GM23338 (cell line): ENCODE measurements at regions not wholly inside any gene's neighbourhood (a gene's known extent, or its start where the extent isn't known, plus 50 kb on each side); places are given as distances from the start of the nearest gene placed in this dataset.

Experiments
- EZH2 ChIP-seq: fragments of 200-600 bp; sonication (generic); IDR thresholded peaks from one replicate; pipeline ENCODE4 v1.8.0; 2017; ENCODE audit warnings: antibody characterized with exemption, mild to moderate bottlenecking, low read depth; ENCODE audit not compliant: unreplicated experiment
- POLR2AphosphoS5 ChIP-seq: IDR thresholded peaks from 2 replicates; pipeline ENCODE4 v1.6.1; 2016; ENCODE audit warnings: antibody characterized with exemption, low read depth
- TF ChIP-seq, protein P1 (sequence below), 2 experiments: fragments of 200-600 bp in 1 of 2; sonication (generic) in 1 of 2; conservative IDR thresholded peaks; 2 replicates each; pipeline versions ENCODE4 v1.5.1 to v1.6.1; 2016 to 2017; ENCODE audit warnings: antibody characterized with exemption in 2 of 2, low read depth in 2 of 2, mild to moderate bottlenecking in 2 of 2, moderate library complexity in 1 of 2

DNA sequence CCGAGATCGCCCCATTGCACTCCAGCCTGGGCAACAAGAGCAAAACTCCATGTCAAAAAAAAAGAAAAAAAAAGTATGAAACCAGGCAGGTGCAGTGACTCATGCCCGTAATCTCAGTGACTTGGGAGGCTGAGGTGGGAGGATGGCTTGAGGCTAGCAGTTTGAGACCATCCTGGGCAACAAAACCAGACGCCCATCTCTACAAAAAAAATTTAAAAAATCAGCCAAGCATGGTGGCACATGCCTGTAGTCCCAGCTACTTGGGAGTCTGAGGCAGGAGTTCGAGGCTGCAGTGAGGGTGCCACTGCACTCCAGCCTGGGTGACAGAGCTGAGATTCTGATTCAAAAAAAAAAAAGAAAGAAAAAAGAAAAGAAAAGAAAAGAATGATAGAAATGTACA is 277.8 kb downstream of the MYCN start:
- TF ChIP-seq, protein P1, sequence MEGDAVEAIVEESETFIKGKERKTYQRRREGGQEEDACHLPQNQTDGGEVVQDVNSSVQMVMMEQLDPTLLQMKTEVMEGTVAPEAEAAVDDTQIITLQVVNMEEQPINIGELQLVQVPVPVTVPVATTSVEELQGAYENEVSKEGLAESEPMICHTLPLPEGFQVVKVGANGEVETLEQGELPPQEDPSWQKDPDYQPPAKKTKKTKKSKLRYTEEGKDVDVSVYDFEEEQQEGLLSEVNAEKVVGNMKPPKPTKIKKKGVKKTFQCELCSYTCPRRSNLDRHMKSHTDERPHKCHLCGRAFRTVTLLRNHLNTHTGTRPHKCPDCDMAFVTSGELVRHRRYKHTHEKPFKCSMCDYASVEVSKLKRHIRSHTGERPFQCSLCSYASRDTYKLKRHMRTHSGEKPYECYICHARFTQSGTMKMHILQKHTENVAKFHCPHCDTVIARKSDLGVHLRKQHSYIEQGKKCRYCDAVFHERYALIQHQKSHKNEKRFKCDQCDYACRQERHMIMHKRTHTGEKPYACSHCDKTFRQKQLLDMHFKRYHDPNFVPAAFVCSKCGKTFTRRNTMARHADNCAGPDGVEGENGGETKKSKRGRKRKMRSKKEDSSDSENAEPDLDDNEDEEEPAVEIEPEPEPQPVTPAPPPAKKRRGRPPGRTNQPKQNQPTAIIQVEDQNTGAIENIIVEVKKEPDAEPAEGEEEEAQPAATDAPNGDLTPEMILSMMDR (conservative IDR thresholded peaks at IDR 0.05; ENCODE audit: low read depth in 2 of 2) = no peak
- TF ChIP-seq EZH2 = no peak
- no peak for TF ChIP-seq POLR2AphosphoS5
